A673 (cell line): ENCODE measurements at regions not wholly inside any gene's neighbourhood (a gene's known extent, or its start where the extent isn't known, plus 50 kb on each side); places are given as distances from the start of the nearest gene placed in this dataset.

Source experiments
- EZH2 ChIP-seq: fragments of 200-600 bp; sonication (generic); IDR thresholded peaks from 2 replicates; pipeline ENCODE4 v1.6.1; 2017; ENCODE audit warnings: borderline replicate concordance, low read depth, mild to moderate bottlenecking, mixed read lengths, antibody characterized with exemption, low read length; ENCODE audit not compliant: poor library complexity, severe bottlenecking
- TF ChIP-seq, protein P1 (sequence below): fragments of 300-800, 200-600 bp; sonication (generic); conservative IDR thresholded peaks from 2 replicates; pipeline ENCODE4 v1.5.1; 2017; ENCODE audit warnings: low read depth, mild to moderate bottlenecking, antibody characterized with exemption, low read length, moderate library complexity, mixed read lengths

- TF ChIP-seq, protein P1, sequence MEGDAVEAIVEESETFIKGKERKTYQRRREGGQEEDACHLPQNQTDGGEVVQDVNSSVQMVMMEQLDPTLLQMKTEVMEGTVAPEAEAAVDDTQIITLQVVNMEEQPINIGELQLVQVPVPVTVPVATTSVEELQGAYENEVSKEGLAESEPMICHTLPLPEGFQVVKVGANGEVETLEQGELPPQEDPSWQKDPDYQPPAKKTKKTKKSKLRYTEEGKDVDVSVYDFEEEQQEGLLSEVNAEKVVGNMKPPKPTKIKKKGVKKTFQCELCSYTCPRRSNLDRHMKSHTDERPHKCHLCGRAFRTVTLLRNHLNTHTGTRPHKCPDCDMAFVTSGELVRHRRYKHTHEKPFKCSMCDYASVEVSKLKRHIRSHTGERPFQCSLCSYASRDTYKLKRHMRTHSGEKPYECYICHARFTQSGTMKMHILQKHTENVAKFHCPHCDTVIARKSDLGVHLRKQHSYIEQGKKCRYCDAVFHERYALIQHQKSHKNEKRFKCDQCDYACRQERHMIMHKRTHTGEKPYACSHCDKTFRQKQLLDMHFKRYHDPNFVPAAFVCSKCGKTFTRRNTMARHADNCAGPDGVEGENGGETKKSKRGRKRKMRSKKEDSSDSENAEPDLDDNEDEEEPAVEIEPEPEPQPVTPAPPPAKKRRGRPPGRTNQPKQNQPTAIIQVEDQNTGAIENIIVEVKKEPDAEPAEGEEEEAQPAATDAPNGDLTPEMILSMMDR: no peak
- no peak for TF ChIP-seq EZH2
These were observed 52.6 kb upstream of the ZSWIM5 start for GRCh38 chr1:45259053-45259452.
